ENCODE measurements at regions not wholly inside any gene's neighbourhood (a gene's known extent, or its start where the extent isn't known, plus 50 kb on each side); places are given as distances from the start of the nearest gene placed in this dataset.
"Not testable (repeated sequence)": the region's sequence is repeated elsewhere in the genome, so short reads cannot be mapped to it uniquely, and the experiment has no call there.

DNA sequence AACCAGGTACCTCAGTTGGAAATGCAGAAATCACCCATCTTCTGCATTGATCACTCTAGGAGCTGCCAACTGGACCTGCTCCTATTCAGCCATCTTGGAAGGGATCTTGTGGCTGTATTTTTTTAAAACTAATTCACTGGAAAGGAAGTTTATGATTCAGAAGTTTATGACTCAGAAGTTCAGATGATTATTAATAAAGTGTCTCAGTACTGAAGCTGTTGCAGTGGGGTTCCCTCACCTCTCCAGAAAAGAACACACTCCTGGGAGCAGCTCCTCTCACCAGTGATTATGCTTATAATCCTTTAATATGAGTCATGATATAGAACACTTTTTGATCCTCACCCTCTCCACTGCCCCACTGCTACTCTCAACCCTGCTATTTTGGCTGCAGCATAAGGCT is 291.2 kb upstream of the HS3ST5 start:
- no peak for TF ChIP-seq ZNF274 (IDR thresholded peaks at IDR 0.05; ENCODE audit: low read depth, low read length)
- H3K4me3 ChIP-seq (ENCODE audit: low read length) = no peak overlapping the region

DNA sequence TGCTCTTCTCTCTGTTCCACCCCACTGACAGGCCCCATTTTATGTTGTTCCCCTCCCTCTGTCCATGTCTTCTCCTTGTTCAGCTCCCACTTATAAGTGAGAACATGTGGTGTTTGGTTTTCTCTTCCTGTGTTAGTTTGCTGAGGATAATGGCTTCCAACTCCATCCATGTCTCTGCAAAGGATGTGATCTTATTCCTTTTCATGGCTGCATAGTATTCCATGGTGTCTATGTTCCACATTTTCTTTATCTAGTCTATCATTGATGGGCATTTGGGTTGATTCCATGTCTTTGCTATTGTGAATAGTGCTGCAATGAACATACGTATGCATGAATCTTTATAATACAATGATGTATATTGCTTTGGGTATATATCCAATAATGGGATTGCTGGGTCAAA is 283.4 kb upstream of the HS3ST5 start:
- not testable (repeated sequence) for H3K4me3 ChIP-seq (ENCODE audit: low read length)

DNA sequence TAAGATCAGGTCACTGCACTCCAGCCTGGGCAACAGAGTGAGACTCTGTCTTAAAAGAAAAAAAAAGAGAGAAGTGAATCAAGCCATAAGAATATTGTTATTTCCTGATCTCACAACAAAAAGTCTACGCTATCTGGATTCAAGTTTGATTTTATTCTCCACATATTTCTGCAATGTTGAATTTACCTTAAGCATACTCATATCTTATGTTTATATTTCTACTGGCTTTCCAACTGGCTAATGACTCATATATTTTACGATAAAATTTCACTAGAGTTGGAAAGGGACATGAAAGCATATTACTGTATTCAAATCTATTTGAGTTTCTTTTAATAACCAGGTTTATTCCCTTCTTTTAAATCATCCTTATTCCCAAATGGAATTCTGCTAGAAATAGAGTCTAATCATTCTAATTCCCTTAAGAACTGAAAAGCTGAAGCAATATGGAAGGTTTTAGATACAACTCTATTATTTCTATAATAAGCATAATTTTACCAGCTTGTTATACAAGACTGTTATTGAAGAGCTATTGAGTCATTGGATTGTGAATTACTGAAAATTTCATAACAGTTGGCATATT is 276.9 kb upstream of the HS3ST5 start:
- no peak for TF ChIP-seq ZNF274 (IDR thresholded peaks at IDR 0.05; ENCODE audit: low read depth, low read length)
- no peak overlapping the region for H3K4me3 ChIP-seq (ENCODE audit: low read length)

DNA sequence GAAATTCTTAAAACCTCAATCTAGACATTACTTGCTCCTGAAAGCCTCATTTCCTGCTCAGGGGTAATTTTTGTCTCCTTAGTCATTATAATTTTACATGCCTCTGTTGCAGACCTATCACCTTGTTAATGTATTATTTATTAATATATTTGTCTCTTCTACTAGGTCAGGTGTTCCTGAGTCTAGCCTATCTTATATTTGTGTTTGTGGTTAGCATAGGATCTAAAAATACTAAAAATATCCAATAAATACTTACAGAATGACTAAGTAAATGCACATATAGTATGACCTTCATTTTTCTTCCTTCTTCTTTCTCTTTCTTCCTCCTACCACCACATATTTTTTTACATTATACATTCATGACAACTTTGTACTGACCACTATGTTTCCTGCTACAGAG is 268.9 kb upstream of the HS3ST5 start:
- H3K4me3 ChIP-seq (ENCODE audit: low read length) = no peak overlapping the region
- TF ChIP-seq ZNF274 (IDR thresholded peaks at IDR 0.05; ENCODE audit: low read depth, low read length) = no peak

DNA sequence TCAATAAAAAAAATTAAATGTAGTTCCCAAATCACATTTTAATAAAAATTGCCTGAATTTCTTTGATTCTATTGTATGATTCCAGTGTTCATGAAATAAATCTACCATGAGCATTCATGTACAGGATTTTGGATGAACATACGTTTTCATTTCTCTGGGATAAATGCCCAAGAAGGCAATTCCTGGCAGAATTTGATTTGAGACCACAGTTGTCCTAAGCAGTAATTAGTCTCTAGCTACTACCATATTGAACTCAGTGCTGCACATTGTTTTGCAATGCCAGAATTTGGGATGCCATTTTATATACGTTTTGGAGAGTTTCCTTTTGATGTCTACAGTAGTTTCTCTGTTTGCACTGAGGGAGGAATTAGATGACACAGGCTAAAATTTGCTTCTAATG is 265.3 kb upstream of the HS3ST5 start:
- no peak overlapping the region for H3K4me3 ChIP-seq (ENCODE audit: low read length)
- TF ChIP-seq ZNF274 (IDR thresholded peaks at IDR 0.05; ENCODE audit: low read depth, low read length) = no peak

DNA sequence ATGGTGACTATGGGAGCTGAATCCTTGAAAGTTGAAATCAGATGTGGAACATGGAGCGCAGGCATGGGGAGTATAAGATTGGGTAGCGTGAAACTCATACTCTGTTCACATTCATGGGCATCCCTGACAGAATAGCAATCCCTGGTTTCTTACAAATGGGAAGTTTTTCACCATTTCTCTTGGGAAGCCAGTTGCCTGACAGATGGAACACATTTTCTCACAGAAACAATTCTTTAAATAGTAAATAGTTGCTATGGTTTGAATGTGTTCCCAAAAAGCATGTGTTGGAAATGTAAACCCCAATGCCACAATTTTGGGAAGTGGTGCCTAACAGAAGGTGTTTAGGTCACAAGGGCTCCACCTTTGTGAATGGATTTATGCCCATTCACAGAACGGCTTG is 262.8 kb upstream of the HS3ST5 start:
- H3K4me3 ChIP-seq (ENCODE audit: low read length) = no peak overlapping the region
- TF ChIP-seq ZNF274 (IDR thresholded peaks at IDR 0.05; ENCODE audit: low read depth, low read length) = no peak

DNA sequence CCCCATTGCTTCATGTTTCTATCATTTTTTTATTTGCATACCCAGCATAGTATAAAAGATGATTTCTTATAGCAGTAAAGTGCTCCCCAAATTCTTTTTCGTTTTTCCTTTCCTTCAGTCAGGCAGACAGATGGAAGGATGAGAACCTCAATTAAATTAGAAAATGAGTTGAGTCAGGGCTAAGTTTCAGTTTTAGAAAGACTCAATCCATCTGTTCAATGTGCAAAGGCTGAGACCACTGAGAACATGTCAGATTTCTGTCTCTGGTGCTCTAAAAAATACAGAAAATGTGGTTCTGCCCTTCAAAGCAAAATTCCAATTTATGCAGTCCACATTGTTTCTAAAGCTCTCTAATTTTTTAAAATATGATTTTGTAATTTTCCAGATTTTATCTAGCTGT is 257.6 kb upstream of the HS3ST5 start:
- no peak for TF ChIP-seq ZNF274 (IDR thresholded peaks at IDR 0.05; ENCODE audit: low read depth, low read length)
- no peak overlapping the region for H3K4me3 ChIP-seq (ENCODE audit: low read length)

DNA sequence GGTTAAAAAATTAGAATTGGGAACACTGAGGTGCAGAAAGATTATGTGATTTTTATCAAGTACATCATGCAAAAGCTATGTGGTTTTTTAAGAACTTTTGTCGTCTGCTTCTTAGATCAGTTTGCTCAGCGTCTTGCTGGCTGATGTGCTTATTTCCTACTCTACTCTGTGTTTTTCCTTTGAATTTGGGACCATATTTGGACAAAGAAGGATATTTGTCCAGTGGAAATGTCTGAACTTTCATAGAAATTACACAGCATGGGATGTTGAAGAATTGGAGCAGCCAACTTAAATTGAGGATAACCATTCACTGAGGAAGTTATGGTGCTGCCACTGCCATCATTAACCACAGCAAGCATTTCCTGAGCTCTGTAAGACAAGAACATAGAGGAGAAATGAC is 252.8 kb upstream of the HS3ST5 start:
- TF ChIP-seq ZNF274 (IDR thresholded peaks at IDR 0.05; ENCODE audit: low read depth, low read length) = no peak
- no peak overlapping the region for H3K4me3 ChIP-seq (ENCODE audit: low read length)

DNA sequence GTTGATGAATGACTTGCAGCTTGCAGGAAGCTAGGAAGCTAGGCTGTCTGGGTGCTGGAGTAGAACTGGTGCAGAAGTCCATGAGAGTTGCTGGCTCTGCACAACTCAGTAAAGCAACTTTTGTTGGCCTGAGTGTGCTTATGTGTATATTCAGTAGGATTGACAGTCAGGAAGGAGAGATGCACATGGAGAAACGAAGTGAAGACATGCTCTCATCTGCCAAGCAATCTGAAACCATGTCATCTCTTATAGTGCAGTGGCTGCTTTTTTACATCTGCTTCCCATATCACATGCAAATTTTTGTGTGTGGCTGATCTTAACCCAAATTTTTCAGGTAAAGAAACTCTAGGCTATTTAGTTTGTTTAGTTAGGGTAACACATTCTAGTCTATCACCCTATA is 252.4 kb upstream of the HS3ST5 start:
- no peak for TF ChIP-seq ZNF274 (IDR thresholded peaks at IDR 0.05; ENCODE audit: low read depth, low read length)
- H3K4me3 ChIP-seq (ENCODE audit: low read length) = no peak overlapping the region

DNA sequence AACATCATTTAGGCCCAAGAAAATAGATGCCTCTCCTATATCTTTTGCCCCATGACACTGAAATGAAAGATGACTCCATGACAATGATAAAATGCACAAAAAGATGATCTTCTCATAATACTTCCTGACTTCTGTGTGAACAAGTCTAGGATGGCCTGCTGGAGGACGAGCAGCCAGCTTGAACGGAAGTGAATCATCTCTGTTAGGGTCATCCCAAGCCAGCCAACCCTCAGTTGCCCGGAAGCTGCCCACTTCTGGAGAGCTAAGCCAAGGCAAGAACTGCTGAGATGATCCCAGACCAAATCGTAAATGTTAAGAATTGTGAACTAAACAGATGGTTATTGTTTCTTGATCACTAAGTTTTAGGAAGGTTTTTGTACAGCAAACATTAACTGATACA is 249.7 kb upstream of the HS3ST5 start:
- H3K4me3 ChIP-seq (ENCODE audit: low read length) = no peak overlapping the region
- no peak for TF ChIP-seq ZNF274 (IDR thresholded peaks at IDR 0.05; ENCODE audit: low read depth, low read length)

DNA sequence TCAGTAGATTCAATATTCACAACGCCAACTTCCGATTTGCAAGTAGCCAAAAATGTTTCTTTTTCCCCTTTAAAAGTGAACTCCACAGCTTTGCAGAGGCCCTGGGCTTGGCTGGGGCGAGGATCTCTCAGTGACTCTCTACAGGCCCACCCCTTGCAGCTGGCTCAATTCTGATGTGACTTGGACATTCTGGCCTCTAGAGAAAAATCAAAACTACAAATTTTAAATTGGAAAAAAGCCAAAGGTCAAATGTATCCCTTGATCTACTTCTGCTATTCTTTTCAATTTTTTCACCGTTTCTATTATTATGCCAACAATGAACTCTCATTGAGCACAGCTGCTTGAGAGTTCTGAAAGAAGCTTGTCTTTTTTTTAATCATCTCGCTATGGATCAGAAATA is 245.9 kb upstream of the HS3ST5 start:
- TF ChIP-seq ZNF274 (IDR thresholded peaks at IDR 0.05; ENCODE audit: low read depth, low read length) = no peak
- H3K4me3 ChIP-seq (ENCODE audit: low read length) = no peak overlapping the region

DNA sequence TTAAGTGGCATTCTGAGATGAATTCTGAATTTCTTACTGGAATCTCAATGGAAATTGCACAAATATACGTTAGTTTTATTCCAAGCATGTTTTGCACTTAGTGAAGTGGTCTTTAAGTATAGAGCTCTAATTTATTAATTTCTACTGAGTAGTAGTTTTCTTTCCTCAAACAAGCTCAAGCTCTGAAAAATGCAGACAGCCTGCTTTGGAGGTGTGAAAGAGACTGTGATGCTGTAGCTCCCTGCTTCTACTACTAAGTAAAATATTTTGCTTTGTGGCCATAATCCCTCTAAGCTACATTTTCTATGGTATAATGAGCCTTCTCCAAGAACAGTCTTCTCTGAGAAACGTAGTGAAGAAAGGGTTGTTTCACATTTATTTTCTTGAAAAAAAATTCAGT is 243.5 kb upstream of the HS3ST5 start:
- no peak overlapping the region for H3K4me3 ChIP-seq (ENCODE audit: low read length)
- TF ChIP-seq ZNF274 (IDR thresholded peaks at IDR 0.05; ENCODE audit: low read depth, low read length) = no peak

DNA sequence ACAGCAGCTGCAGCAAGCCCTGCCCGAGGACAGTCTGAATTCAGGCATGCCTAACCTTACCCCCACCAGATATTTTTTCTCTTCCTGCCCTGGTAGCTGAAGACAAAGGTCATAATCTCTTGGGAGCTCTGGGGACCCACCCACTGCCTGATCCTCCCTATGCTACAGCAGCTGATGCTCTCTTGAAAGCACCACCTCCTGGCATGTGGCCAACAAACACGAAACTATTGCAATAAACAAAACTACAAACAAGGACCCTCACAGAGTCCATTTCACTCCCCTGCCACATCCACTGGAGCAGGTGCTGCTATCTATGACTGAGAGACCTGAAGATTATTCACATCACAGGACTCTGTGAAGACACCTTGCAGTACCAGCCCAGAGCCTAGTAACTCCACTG is 238.5 kb upstream of the HS3ST5 start:
- no peak overlapping the region for H3K4me3 ChIP-seq (ENCODE audit: low read length)
- TF ChIP-seq ZNF274 (IDR thresholded peaks at IDR 0.05; ENCODE audit: low read depth, low read length) = no peak

DNA sequence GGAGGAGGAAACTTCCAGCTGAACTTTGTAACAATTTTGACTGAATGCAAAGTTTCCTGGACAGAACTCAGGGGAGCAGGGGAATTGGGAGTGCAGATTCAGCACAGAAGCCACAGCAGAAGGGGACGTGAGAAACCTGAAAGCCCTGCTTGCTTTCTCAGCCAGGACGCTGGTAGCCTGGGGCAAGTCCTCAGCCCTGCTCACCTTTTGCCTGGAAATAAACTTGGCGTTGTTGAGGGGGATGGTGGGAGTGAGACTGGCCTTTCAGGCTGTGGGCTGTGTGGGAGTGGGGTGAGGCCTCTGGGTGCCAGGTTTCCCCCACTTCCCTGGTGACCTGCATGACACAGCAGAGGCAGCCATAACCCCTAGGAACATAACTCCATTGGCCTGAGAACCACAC is 238.1 kb upstream of the HS3ST5 start:
- no peak for TF ChIP-seq ZNF274 (IDR thresholded peaks at IDR 0.05; ENCODE audit: low read depth, low read length)
- H3K4me3 ChIP-seq (ENCODE audit: low read length) = no peak overlapping the region

DNA sequence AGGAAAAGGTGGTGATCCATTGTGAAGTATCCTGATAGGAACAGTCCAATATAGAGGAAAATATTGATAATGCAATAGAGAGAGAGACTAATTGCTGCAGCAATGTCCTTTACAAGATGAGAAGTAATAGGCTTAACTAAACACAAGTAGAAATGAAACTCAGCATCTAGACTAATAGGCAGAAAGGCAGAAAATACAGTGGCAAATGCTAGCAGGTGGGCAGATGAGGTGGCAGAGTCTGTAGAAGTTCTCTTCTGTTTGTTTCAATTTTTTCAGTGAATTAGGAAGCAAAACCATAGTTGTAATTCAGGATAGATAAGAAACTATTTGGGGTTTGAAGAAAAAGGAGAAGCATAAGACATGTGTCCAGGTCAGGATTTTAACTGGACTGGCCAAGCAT is 236.7 kb upstream of the HS3ST5 start:
- no peak overlapping the region for H3K4me3 ChIP-seq (ENCODE audit: low read length)

DNA sequence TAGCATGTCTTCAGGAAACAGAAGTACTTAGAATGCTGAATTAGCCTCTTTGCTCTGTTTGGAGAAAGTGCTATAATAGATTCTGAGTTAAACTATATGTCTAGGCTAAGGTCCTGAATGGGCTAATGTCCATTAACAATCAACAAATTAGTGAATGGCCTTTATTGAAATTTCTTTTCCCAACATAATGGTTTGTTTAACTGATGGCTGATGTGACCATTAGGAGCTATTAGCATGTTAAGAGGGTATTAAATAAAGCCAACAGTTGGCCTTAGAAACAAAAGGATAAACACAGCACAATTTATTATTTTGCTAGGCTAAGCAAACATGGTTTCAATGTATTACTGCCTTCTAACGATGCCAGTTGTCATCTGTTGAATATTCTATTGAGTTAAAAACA is 234.3 kb upstream of the HS3ST5 start:
- no peak overlapping the region for H3K4me3 ChIP-seq (ENCODE audit: low read length)
- no peak for TF ChIP-seq ZNF274 (IDR thresholded peaks at IDR 0.05; ENCODE audit: low read depth, low read length)

More for the DNA sequence above, 236.7 kb upstream of the HS3ST5 start:
- TF ChIP-seq ZNF274 (IDR thresholded peaks at IDR 0.05; ENCODE audit: low read depth, low read length) = no peak
